HG03066 (cell line): ENCODE measurements at regions not wholly inside any gene's neighbourhood (a gene's known extent, or its start where the extent isn't known, plus 50 kb on each side); places are given as distances from the start of the nearest gene placed in this dataset.

ENCODE experiments used
- ATAC-seq: cut with Tn5 transposase; IDR thresholded peaks from one replicate; pipeline ENCODE4 v1.9.1; 2021; ENCODE audit warnings: low read depth; ENCODE audit not compliant: unreplicated experiment

DNA sequence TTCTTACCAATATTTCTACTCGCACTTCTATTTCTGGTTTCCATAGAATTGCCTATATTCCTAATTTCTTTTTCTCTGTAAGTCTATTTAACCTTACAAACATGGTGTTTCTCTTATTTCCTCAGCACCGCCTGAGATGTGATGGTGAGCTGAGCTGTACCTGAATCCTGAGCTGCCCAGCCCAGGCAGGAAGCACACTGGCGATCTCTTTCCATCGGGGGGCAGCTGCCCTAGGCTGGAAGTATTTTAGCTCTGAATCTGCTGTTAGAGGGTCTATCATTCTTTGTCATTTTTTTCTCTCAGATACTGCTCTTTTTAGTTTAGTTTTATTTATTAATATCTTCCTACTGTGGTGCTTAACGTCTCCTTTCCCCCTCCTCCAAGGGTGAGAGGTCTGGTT lies 173.4 kb upstream of the SLC35B3 start:
- no peak for ATAC-seq

DNA sequence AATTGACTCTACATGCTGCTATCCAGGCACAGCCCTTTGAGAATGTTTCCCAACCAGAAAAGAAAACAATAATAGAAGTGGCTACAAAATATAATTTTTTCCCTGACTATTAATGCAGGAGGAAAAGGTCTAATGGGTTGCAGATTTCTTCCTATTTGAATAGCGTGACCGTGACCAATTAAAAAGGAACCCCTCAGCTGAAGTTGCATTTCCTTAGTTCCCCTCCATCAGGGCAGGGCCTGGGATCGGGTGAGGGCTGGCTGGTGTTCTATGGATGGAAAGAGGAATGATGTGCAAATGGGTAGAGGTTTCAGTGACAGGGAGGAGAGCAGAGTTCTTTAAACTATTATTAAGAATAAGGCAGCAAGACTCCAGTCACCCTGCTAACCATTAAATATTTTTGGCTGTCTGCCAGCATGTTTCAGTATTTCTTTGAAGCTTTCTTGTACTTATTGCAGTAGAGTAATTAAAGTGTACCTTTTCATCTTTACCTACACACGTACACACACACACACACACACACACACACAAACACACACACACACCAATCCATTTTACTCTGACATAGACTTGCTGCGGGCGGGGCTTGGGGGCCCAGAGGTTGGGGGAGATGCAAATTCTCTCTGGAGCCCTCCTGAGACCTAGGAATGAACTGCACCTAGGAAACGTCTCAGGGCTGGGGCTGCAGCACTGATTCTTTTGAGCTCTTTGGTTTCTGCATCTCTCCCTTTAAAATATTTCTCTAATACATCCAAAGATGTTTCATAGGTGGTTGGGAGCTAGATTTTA lies 154.8 kb upstream of the SLC35B3 start:
- ATAC-seq, result no peak

DNA sequence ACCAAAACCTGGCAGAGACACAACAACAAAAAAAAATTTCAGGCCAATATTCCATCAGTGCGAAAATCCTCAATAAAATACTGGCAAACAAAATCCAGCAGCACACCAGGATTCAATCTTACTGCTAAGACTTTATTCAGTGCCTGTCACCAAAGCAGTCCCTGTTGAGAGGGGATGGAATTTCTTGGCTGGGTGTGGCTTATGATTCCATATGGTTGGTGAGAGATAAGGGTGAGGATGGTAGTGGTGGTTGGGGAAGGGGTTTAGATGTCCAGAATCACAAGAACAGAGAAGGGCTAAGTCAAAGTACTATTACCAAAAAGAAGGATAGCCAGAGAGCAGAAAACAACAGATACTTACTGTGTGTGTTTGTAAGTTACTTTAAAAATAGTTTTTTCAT lies 152.8 kb upstream of the SLC35B3 start:
- no peak for ATAC-seq

DNA sequence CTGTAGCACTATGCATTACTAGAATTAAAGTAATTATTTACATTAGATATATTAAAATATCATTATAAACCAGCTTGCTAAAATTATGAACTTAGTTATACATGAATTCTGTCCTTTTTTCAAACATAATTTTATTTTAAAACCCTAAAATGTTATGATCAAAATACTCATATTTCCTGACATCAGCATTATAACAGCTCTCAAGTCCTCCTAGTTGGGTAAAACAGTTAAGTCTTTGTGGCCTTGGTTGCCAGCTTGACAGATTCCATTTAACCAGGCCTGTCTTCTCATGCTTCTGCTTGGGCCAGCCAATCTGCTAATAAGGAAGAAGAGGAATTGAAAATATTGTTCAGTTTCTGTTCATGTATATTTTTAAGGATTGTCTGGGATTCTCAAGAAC lies 147.9 kb upstream of the SLC35B3 start:
- no peak for ATAC-seq

DNA sequence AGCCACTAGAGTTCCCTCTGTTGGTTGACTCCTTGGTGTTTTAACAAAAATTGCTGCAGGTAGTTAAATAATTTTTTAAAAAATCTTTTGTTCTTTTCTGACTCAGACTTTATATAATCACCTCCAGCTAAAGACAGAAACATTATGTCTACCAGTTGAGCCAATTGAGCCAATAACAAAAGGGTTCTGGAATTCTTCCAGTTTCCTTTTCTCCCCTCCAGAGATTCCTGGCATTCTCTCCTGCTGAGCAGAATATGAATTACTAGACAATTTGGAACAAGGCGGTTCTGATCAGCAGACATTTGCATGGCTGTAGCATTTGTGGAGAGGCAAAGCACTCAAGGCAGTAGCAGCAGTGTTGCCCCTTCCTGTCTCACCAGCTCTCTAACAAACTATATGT lies 144.0 kb upstream of the SLC35B3 start:
- no peak for ATAC-seq

DNA sequence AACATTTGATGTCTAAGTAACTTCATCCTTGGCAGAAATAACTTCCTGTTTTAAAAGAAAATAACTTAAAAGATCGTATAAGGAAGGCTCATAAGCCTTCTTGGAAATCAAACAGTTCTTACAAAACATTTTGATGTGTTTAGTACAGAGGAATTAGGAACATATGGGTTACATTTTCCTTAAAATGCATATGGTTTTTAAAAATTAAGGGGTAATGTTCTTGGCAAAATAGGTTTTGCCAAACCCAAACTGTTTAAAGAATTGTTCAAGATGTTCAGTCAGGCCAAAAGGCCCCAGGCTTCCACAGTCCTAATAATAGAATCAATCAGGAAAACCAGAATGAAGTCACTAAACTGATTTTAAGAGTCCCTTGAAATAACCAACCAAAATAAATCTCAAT lies 142.7 kb upstream of the SLC35B3 start:
- ATAC-seq, result no peak

DNA sequence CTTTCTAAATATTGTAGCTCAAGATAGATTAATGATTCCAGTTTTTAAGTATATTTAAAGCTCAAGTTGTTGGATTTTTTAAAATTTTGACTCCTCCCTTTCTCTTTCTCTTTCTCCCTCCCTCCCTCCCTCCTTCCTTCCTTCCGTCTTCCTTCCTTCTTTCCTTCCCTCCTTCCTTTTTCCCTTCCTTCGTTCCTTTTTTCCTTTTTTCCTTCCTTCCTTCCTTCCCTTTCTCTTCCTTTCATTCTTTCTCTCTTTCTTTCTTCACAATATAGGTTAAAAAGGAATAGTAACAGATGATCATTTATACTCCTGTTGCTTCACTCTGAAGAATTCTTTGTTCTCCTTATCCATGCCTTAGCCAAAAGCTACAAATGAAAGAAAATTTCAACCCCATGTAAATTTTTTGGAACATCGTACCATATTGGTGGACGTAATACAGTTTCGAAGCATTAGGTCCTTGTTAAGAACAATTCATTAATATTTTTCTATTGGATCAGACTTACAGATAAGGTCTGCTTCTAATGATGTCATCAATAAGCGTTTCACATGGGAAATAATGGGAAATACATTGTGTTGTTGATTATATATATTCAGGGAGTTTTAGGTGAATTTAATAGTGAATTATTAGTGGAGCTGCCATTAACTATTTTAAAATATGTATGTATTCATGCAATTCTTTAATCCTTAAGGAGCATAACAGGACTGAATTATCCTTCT lies 139.6 kb upstream of the SLC35B3 start:
- no peak for ATAC-seq

DNA sequence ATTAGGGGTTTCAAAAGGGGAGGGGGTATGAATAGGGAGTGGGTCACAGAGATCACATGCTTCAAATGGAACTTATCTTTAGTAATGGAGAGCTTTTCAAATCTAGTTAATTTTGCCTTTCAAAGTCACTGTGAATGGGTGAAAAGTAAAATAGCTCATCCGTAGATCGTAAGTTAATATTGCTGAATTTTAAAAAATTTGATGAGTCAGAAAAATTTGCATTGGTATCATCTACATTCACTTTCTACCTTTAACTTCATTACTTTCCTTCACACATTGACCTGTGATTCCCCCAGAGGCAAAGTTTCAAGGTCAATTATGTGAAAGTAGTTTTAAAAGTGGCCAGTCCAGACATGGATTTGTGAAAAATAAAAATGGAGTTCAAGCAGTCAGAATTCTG lies 139.0 kb upstream of the SLC35B3 start:
- no peak for ATAC-seq

DNA sequence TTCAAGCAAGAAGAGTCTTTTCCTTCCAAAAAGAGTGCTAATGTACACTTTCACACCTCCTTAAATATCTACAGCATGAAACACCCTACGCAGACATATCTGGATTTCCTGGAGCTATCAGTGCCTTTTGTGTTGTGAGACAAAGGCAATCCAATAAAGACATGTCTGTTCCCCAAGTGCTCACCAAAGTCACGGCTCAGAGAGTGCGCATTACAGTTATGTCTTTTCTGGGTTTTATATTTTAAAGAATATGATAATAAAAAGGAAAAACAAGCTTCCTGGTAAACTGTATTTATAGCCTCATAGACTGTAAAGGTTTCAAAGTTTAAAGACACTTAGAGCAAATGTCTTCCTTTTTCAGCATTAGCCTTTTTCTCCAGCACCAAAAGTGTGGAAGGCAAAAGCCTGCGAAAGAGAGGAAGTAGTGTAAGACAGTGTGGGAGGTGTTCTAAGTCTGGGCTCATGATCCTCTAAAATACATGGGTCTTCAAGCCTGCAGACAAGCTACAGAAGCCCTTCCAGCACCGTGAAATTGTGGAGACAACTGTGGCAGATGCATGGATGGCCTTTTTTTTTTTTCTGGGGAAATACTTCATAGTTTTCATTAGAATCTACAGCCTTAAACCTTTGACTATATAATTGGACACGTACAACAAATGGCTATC lies 135.0 kb upstream of the SLC35B3 start:
- no peak for ATAC-seq

DNA sequence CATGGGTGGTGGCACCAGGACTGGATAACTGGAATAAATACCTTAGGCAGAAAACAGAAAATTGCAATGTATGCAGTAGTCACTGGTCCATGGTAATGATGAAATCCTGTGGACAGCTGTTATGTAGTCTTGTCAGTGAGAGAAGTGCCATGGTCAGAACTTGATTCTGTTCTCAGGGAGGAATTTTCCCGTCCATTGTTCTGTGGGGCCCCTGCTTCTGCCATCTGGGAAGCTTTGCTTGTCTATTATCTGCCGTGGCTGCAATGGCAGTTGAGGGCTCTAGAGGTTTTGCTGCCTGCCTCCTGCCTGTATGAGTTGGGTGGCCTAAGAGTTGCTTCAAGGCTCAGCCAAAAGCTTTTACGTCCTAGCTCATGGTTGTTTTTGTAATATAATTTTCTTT lies 126.8 kb upstream of the SLC35B3 start:
- no peak for ATAC-seq

DNA sequence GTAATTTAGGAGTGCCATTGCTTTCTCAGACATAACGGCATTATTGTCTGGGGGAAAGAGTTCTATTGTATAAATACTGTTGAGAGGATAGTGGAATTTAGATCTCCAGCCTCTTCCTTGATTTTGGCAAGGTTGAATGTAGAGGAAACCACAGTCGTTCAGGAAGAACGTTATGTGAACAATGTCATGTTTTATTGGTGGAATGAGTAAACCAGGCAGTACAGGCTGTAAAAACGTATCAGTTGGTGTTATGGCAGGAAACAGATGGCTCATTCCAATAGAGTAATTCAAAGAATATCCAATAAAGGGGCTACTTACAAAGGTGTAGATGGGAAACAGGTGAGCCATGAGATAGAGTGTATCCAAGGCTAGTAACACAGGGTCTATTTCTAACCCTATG lies 123.6 kb upstream of the SLC35B3 start:
- ATAC-seq, result no peak

DNA sequence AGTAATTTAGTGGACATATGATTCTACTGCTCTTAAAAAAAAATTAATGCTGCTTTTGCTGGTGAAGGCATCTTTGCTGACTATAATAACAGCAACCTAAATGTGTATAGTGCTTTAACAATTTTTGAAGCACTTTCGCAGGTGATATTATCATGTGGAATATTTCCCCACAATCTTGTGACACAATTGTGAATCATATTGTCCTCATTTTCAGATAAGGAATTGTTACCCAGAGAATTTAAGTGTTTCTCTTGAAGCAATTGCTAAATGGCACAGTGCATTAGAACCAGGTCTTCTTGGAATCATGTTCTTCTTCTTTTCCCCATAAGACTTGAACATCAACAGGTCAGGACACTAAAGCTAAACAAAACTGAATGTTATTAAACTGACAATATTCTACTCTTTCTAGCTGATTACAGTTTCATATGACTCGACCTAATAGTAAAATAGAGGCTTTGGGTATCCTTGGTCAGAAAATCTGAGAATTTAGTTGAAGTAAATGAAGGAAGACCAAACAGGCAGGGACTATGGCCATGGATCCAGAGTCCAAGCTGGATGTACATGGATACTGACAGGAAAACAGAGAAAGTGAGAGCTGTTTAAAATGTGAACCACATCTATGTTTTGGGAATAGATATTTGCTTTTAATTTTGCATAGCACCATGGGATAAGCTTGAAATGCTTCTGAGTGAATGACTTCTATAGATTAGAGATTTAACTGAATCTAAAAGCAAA lies 121.8 kb upstream of the SLC35B3 start:
- no peak for ATAC-seq

DNA sequence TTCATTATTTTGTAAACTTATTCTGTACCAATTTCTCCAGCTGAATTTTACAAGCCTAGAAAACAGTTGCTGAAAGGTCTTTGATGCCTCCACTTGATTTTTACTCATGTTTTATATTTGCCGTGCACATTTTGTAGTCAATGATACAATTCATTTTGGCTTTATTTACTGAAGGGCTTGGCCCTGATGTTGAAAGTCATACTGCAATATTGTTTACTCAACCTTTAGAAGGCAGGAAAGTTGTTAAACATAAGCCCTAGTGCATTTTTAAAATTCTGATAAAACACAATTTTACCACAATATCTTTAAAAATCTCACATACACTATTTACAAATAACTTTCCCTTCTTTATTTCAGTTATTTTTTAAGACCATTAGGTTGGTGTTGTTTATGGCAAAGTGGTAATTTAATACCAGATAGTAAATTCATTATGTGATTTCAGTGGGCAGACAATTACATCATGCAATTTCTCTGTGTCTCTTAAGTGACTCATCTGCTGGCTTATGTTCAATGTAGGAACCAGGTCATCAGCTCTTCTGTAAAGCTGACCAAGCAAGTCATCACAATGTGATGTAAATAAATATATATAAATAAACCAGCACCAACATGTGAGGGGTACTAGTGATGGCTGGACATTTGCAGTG lies 121.1 kb upstream of the SLC35B3 start:
- no peak for ATAC-seq

DNA sequence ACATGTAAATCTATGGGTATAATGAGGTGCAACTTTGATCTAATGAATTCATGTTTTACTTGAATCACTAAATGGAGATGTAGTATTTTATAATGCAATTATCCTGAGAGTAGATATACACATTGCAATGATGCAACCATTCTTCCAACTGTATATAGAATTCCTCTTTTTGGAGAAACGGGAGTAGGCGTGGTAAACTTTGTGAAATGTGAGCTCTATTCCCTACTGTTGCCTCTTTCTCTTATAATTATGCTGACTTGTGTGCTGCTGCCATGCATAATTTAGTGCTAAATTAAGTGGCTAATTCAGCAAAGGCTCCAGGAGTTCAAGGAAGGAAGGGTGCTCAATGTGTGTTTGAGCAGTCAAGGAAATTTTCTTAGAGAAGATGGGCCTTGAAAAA lies 116.6 kb upstream of the SLC35B3 start:
- no peak for ATAC-seq

DNA sequence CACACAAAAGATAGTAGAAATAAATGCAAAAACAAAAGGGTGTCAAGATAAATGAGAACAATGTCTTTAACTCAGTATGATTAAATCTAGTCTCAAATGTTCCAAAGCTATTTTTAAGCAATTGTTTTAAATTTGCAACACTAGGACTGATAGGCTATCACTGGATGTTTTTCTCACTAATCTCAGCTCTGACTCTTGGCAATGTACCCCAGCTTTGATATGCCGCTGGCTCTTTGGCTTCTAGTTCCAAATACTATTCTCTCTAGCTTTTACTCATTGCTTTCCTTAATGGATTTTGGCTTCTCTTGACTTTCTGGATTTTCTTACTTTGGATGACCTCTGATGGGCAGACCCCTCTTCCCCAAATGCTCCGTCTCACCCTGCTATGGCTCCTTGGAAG lies 116.0 kb upstream of the SLC35B3 start:
- no peak for ATAC-seq

DNA sequence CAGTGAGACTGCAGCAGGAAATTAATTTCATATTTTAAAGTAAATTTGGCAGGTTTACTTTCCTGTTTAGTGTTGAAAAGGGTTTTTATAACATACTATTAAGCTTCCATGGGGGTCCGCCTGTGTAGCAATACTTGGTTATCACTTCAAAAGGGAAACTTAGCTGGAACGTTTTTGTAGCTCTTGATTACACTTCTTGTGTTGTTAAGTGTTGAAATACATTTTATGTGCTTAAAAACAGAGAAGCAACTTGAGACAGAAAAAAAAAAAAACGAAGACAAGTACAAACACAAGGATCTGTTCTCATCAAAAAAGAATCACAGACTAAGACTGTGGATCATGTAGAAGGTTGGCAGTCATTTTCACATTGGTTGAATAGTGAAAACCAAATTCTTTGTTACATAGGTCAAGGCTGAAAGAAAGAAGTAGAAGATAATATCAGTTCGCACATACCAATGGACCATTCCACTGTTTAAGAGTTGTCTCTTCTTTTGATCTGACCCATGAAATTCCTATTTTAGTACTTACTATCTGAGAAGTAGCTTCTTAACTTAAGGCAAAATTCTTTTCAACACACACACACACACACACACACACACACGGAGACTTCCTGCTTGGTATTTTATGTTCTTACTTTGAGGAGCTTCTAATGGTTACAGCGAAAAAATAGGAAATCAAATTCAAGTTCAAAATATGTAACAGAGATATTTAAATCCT lies 113.9 kb upstream of the SLC35B3 start:
- no peak for ATAC-seq

DNA sequence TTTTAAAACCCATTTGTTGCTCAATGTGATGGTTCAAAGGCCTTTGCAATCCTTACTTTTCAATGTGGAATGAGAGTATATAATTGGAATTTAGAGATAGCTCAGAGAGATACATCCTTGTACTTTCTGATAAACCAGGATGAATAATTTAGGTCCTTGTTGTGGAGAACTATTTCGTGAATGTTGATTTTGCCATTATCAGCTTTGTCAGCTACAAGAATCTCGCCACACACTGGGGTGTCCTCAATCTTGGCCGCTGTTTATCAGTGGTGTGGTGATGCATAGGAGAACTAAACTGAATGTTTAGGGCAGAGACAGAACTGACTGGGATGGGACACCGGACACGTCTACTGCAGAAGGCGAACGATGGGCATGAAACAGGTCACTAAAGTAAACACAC lies 111.2 kb upstream of the SLC35B3 start:
- no peak for ATAC-seq

DNA sequence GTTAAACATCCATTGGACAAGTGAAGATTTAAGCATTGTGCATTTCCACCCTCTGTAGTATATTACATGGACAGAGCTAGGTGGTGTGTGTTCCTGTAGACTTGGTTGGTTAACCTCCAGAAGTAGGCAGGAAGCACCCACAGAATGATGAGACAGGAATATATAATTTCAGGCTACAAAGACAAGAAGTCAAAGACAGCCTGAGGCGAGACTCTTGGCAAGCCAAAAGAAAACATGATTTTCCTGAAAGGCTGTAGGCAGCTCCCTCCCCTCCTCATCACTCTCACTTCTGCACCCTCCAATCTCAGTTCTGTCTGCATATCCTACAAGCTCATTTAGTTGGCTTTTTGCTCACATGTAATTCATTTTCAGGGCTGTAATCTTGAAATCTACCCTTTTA lies 110.0 kb upstream of the SLC35B3 start:
- ATAC-seq, result no peak

DNA sequence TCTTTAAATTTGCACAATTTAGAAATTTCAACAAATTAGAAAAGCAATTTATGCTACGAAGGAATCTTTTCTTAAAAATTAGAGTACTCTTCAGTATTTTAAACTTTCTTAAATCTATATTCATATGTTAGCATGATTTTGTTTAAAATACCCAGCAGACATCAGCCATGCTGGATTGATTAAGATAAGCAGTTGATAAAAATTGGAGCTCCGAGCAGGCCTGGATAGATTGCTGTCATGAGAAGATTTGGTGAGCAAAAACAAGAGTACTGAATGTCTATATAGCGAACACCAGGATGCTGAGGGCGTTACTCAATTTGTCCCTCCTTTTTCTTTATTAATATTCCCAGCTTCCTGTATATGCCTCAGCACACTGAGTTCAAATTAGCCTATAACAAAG lies 108.4 kb upstream of the SLC35B3 start:
- no peak for ATAC-seq

DNA sequence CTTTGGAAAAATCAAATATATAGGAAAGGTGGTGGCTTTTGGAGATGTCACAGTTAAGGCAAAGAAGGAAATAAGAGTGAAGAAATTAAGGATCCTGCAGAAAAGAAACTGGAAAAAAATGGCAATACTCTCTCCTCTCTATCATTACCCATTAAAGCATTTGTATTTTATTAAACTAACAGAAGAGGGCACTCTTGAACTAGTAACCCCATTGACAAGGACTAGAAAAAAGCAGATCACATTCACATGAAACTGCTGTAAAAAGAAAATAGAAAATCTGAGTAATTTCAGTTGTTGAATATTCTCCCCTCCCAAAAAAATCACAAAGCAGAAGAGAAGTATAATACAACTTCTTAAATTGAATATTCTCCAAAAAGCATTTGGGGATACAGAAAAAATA lies 104.1 kb upstream of the SLC35B3 start:
- ATAC-seq, result no peak
